MM.1S (cell line): ENCODE measurements at regions not wholly inside any gene's neighbourhood (a gene's known extent, or its start where the extent isn't known, plus 50 kb on each side); places are given as distances from the start of the nearest gene placed in this dataset.

Experiments used
- DNase-seq: peaks from one replicate; pipeline ENCODE4 v3.0.0-alpha.2; 2015
- H2AFZ ChIP-seq: fragments of 300-600 bp; sonication (generic); 2 replicates; pipeline ENCODE4 v1.6.0; 2016; ENCODE audit warnings: antibody characterized with exemption, low read length
- H3F3A ChIP-seq: fragments of 300-600 bp; sonication (generic); 2 replicates; pipeline ENCODE4 v1.6.1; 2016; ENCODE audit warnings: mild to moderate bottlenecking, antibody characterized with exemption, low read length, moderate library complexity, mixed read lengths; ENCODE audit not compliant: insufficient read depth
- H3K27ac ChIP-seq: fragments of 300-600 bp; sonication (generic); 2 replicates; pipeline ENCODE4 v1.5.1; 2016; ENCODE audit warnings: mild to moderate bottlenecking, low read length
- H3K27me3 ChIP-seq: fragments of 300-600 bp; sonication (generic); replicated peaks from 2 replicates; pipeline ENCODE4 v1.6.0; 2016; ENCODE audit warnings: low read length; ENCODE audit not compliant: insufficient read depth
- H3K36me3 ChIP-seq: fragments of 300-600 bp; sonication (generic); replicated peaks from 2 replicates; pipeline ENCODE4 v1.6.1; 2016; ENCODE audit warnings: mild to moderate bottlenecking, low read length, mixed read lengths; ENCODE audit not compliant: insufficient read depth
- H3K4me1 ChIP-seq: fragments of 300-600 bp; sonication (generic); 2 replicates; pipeline ENCODE4 v1.6.1; 2016; ENCODE audit warnings: low read length, mixed read lengths
- H3K4me2 ChIP-seq: fragments of 300-600 bp; sonication (generic); 2 replicates; pipeline ENCODE4 v1.6.0; 2016; ENCODE audit warnings: low read depth, low read length
- H3K4me3 ChIP-seq: fragments of 300-600 bp; sonication (generic); 2 replicates; pipeline ENCODE4 v1.5.1; 2016; ENCODE audit warnings: low read length, mixed read lengths
- H3K79me2 ChIP-seq: fragments of 300-600 bp; sonication (generic); 2 replicates; pipeline ENCODE4 v1.6.1; 2016; ENCODE audit warnings: mixed run types, low read length, mixed read lengths
- H3K9ac ChIP-seq: fragments of 300-600 bp; sonication (generic); 2 replicates; pipeline ENCODE4 v1.6.1; 2016; ENCODE audit warnings: low read length, mixed read lengths
- H3K9me2 ChIP-seq: fragments of 300-600 bp; sonication (generic); replicated peaks from 2 replicates; pipeline ENCODE4 v1.6.1; 2016; ENCODE audit warnings: mild to moderate bottlenecking, low read length, mixed read lengths; ENCODE audit not compliant: insufficient read depth
- H3K9me3 ChIP-seq: fragments of 300-600 bp; sonication (generic); replicated peaks from 2 replicates; pipeline ENCODE4 v1.6.1; 2016; ENCODE audit warnings: mild to moderate bottlenecking, low read length, mixed read lengths; ENCODE audit not compliant: insufficient read depth
- H4K20me1 ChIP-seq: fragments of 300-600 bp; sonication (generic); 2 replicates; pipeline ENCODE4 v1.6.1; 2016; ENCODE audit warnings: mild to moderate bottlenecking, low read length, moderate library complexity, mixed read lengths; ENCODE audit not compliant: insufficient read depth
- EZH2 ChIP-seq: fragments of 300-600 bp; sonication (generic); optimal IDR thresholded peaks from 2 replicates; pipeline ENCODE3; 2017; ENCODE audit warnings: low read depth, mild to moderate bottlenecking, antibody characterized with exemption, low read length, mixed read lengths
- EZH2phosphoT487 ChIP-seq: fragments of 300-600 bp; sonication (generic); IDR thresholded peaks from 2 replicates; pipeline ENCODE4 v1.6.1; 2018; ENCODE audit warnings: antibody characterized with exemption, low read length
- TF ChIP-seq, protein P1 (sequence below): fragments of 300-600 bp; sonication (generic); IDR thresholded peaks from 2 replicates; pipeline ENCODE4 v1.5.1; 2016; ENCODE audit warnings: antibody characterized with exemption, low read length, mixed read lengths

DNA sequence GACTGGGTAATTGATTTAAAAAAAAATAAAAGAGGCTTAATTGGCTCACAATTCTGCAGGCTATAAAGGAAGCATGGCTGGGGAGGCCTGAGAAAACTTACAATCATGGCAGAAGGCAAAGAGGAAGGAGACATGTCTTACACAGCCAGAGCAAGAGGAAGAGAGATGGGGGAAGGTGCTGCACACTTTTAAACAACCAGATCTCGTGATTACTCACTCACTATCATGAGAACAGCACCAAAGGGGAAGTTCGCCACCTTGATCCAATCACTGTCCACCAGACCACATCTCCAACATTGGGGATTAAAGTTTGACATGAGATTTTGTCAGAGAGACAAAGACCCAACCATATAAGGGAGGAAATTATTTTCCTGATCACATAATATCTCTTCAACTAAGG is 138.8 kb upstream of the NR4A3 start:
- Histone ChIP-seq H3K36me3 (no peaks in the 10 kb centered on the region), H3K9ac (no peak overlapping the region), H3K79me2 (no peaks in the 10 kb centered on the region), H3K27me3 (no peaks in the 10 kb centered on the region), H3K4me2 (no peak overlapping the region), H4K20me1 (no peaks in the 10 kb centered on the region), H2AFZ (no peak overlapping the region), H3F3A (no peaks in the 10 kb centered on the region), H3K9me2 (no peaks in the 10 kb centered on the region), H3K9me3 (no peaks in the 10 kb centered on the region), H3K4me3 (no peak overlapping the region), H3K4me1 (no peaks in the 10 kb centered on the region), H3K27ac (no peak overlapping the region)
- no peak for DNase-seq
- TF ChIP-seq EZH2 (no peak), EZH2phosphoT487 (no peak)
- TF ChIP-seq, protein P1, sequence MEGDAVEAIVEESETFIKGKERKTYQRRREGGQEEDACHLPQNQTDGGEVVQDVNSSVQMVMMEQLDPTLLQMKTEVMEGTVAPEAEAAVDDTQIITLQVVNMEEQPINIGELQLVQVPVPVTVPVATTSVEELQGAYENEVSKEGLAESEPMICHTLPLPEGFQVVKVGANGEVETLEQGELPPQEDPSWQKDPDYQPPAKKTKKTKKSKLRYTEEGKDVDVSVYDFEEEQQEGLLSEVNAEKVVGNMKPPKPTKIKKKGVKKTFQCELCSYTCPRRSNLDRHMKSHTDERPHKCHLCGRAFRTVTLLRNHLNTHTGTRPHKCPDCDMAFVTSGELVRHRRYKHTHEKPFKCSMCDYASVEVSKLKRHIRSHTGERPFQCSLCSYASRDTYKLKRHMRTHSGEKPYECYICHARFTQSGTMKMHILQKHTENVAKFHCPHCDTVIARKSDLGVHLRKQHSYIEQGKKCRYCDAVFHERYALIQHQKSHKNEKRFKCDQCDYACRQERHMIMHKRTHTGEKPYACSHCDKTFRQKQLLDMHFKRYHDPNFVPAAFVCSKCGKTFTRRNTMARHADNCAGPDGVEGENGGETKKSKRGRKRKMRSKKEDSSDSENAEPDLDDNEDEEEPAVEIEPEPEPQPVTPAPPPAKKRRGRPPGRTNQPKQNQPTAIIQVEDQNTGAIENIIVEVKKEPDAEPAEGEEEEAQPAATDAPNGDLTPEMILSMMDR, result no peak

DNA sequence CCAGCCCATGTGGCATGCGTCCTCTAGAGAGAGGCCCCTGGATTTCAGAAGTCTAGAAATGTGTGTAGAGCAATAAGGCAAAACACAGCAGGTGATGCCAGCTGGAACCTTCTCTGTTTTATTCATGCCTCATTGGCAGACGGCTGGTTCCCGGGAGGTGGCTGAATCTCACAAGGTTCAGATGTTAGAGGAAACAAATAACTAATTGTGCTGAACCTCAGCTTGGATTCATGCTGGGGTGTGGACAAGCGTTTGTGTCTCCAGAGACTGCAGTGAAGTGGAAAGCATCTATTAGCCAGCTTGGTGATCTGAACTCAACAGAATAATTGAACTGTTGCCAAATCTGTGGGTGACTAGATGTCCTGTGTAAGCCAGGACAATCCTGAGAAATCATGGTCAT is 131.1 kb upstream of the NR4A3 start:
- Histone ChIP-seq H3K4me3 (no peak overlapping the region), H3K36me3 (no peaks in the 10 kb centered on the region; the same call in 1 of the 2 replicates), H3K4me2 (no peak overlapping the region), H3K27me3 (no peaks in the 10 kb centered on the region), H3K79me2 (no peaks in the 10 kb centered on the region), H4K20me1 (no peaks in the 10 kb centered on the region), H3F3A (no peaks in the 10 kb centered on the region), H3K4me1 (no peaks in the 10 kb centered on the region), H3K9ac (no peak overlapping the region), H3K9me3 (no peaks in the 10 kb centered on the region), H3K27ac (no peak overlapping the region), H2AFZ (no peak overlapping the region), H3K9me2 (no peaks in the 10 kb centered on the region)
- TF ChIP-seq, protein P1, result no peak
- no peak for TF ChIP-seq EZH2
- TF ChIP-seq EZH2phosphoT487, result no peak
- DNase-seq, result no peak

DNA sequence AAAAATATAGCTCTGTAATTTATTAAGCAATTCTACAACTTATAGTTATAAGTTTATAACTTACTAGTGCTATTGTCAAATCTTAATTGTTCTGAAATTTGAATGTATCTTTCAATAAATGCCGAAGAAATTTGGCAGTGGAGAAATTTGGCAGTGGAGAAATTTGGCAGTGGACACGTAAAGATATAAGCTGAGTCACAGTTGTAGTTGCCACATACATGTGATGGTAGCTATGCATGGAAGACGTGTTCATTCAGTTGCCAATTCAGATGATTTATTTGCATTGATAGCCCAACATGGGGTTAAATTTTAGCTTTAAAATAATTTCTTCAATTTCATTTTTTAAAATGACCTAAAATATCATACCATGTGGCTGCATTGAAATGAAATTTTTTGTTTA is 127.8 kb upstream of the NR4A3 start:
- no peaks in the 10 kb centered on the region for H3K79me2 ChIP-seq
- H3K27ac ChIP-seq, result no peak overlapping the region
- no peak overlapping the region for H3K4me3 ChIP-seq
- H3K4me2 ChIP-seq, result no peak overlapping the region
- H3F3A ChIP-seq, result no peaks in the 10 kb centered on the region
- no peaks in the 10 kb centered on the region for H3K9me2 ChIP-seq
- H2AFZ ChIP-seq, result no peak overlapping the region
- no peak for TF ChIP-seq EZH2phosphoT487
- TF ChIP-seq, protein P1, result no peak
- no peak for TF ChIP-seq EZH2
- DNase-seq, result no peak
- no peaks in the 10 kb centered on the region for H3K9me3 ChIP-seq
- no peaks in the 10 kb centered on the region for H4K20me1 ChIP-seq
- H3K27me3 ChIP-seq, result no peaks in the 10 kb centered on the region
- H3K36me3 ChIP-seq, result no peaks in the 10 kb centered on the region; the same call in 1 of the 2 replicates
- H3K9ac ChIP-seq, result no peak overlapping the region
- H3K4me1 ChIP-seq, result no peaks in the 10 kb centered on the region
